ENCODE measurements at regions not wholly inside any gene's neighbourhood (a gene's known extent, or its start where the extent isn't known, plus 50 kb on each side); places are given as distances from the start of the nearest gene placed in this dataset.
"Not testable (repeated sequence)": the region's sequence is repeated elsewhere in the genome, so short reads cannot be mapped to it uniquely, and the experiment has no call there.

- DNase-seq (ENCODE audit: low read depth in 2 of 2) = no peak
These were observed 537.7 kb upstream of the PTBP2 start for GRCh38 chr1:96183928-96184327.

DNA sequence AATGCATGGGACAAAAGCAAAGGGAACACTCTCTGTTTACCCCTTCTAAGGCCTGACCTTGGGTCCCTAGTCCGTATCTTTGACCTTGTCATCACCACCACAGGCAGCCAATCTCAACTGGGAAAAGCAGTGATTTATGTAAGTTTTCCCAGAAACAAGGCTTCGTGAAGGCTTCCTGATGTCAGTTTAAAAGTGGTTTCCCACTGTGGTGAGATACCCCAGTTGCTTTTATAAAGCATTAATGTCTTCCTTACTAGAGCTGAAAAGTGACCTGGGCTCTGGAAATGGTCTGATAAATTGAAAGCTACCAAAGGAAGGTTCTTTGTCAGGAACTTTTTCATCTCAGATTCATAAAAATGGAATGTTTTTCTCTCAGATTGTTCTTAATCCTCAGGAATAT, 536.4 kb upstream of the PTBP2 start:
- no peak for DNase-seq (ENCODE audit: low read depth in 2 of 2)

GRCh38 chr1:96187020-96187419, 534.6 kb upstream of the PTBP2 start:
- no peak for DNase-seq (ENCODE audit: low read depth in 2 of 2)

DNA sequence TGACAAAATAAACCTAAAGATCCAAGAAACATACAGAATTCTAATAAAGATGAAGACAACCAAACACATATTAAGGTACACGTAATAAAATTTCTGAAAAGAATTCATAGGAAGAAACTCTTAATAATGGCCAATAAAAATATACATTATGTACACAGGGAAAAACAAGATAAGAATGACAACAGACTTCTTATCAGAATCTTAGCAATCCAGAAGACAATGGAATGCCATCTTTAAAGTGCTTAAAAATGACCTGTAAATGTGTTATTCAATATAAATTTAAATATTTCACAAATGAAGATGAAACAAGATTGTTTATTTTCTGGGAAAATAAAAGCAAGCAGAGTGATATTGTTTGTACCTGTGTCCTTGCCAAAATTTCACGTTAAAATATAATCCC, 530.4 kb upstream of the PTBP2 start:
- no peak for DNase-seq (ENCODE audit: low read depth in 2 of 2)

DNA sequence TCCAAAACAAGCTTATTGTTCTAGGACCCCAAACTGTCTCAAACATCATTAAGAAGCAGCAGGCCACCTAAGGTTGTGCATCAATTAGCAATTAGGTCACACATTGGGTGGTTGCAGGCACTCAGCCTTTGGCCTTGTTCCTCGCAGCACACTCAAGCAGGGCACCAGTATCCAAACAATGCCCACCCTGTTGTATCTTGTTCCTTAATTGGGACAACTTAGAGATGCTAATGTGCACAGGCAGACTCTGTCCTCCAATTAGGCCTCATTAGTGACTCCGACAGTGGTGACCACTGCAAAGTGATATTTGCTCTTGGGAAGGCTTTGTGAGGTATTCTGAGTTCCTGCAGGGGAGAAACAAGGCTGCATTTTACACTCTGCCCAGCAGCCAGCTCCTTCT, 515.1 kb upstream of the PTBP2 start:
- no peak for DNase-seq (ENCODE audit: low read depth in 2 of 2)

DNA sequence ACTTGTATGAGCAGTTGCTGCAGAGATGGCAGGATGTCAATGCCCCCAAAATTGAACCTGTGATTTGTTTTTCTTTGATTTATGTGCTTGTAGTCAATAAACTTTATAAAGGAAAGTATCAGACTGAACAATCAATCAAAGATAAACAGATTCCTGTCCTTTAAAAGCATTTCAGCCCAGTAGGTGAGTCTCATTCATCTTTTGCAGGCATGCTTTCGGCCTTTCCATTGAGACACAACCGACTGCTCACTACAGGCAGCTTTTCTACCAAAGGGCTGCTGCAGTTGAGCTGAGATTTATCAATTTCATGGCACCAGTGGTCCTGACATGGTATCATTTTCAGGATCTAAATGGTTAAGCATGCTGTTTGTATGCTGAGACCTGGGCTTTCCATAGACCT, 513.6 kb upstream of the PTBP2 start:
- DNase-seq (ENCODE audit: low read depth in 2 of 2) = no peak

DNA sequence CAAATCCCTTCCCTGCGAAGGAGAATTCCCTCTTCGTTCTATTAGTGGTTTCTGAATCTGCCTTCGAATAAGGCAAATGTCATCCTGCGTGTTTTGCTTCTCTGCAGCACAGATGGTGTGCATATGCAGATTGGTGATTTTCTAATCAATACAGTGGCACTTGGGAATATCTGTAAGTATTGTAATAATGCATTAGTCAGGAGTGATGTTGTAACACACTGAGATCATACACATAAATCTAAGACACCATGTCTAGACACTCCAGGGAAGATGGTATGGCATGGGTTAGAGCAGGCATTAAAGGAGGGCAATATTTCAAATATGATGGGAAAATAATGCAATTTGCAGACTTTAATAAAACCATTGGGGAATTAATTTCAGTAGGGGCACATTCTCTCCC, 513.2 kb upstream of the PTBP2 start:
- DNase-seq (ENCODE audit: low read depth in 2 of 2) = no peak

- no peak for DNase-seq (ENCODE audit: low read depth in 2 of 2)
These were observed 511.5 kb upstream of the PTBP2 start for GRCh38 chr1:96210054-96210453.

- DNase-seq (ENCODE audit: low read depth in 2 of 2) = no peak
These were observed 510.4 kb upstream of the PTBP2 start for GRCh38 chr1:96211202-96211601.

- no peak for DNase-seq (ENCODE audit: low read depth in 2 of 2)
These were observed 506.6 kb upstream of the PTBP2 start for GRCh38 chr1:96214982-96215381.

GRCh38 chr1:96220651-96221050, 500.9 kb upstream of the PTBP2 start:
- no peak for DNase-seq (ENCODE audit: low read depth in 2 of 2)

GRCh38 chr1:96222701-96223100, 498.9 kb upstream of the PTBP2 start:
- DNase-seq (ENCODE audit: low read depth in 2 of 2) = no peak

DNA sequence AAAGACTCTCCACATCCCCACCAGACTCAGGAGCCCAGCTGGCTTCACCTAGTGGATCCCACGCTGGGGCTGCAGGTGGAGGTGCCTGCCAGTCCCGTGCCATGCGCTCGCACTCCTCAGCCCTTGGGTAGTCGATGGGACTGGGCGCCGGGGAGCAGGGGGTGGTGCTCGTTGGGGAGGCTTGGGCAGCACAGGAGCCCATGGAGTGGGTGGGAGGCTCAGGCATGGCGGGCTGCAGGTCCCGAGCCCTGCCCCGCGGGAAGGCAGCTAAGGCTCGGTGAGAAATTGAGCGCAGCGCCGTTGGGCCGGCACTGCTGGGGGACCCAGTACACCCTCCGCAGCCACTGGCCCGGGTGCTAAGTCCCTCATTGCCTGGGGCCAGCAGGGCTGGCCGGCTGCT, 497.4 kb upstream of the PTBP2 start:
- DNase-seq (ENCODE audit: low read depth in 2 of 2) = not testable (repeated sequence)

GRCh38 chr1:96233422-96233821, 488.2 kb upstream of the PTBP2 start:
- DNase-seq (ENCODE audit: low read depth in 2 of 2) = no peak

DNA sequence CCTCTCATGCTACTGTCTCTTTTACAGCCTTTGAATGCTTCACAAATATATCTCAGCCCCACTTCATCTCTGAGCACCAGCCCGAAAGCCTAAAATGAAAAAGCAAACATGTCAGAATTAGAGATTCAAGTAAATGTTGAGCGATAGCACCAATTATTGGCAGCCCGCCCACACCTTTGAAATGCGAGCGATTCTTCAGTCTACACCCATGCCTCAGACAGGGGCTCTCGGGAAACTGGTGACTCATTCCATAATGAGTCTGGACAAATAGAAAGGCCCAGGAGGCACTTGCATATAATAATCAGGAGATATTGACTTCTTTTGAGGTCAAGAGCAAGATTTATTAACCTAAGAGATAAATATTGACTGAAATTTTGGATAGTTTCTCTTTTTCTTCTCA, 487.3 kb upstream of the PTBP2 start:
- DNase-seq (ENCODE audit: low read depth in 2 of 2) = no peak

DNA sequence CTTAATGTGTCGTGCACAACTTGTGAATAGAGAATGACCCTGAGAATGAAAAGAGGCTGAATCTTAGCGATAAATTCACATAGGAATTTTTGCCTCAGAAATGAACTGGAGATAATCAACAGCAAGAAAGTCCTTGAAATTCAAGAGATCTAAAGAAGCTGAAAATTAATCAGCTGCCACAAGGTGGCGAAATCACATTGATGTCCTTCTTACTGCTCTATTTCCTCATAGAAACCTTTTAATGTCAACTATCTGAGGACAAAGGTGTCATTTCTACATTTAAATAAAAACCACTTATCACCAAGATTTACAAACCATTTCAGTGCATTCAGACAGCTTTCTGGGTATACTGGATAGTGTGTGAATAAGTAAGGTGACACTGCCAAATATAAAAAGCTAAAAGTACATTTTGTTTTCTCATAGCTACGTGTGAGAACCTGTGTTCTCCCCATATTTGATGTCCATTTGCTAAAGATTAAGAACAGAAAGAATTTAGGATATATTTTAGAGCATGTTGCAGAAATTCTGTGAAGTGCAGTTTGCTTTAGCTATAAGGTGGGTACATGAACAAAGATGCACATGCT, 485.3 kb upstream of the PTBP2 start:
- DNase-seq (ENCODE audit: low read depth in 2 of 2) = no peak

DNA sequence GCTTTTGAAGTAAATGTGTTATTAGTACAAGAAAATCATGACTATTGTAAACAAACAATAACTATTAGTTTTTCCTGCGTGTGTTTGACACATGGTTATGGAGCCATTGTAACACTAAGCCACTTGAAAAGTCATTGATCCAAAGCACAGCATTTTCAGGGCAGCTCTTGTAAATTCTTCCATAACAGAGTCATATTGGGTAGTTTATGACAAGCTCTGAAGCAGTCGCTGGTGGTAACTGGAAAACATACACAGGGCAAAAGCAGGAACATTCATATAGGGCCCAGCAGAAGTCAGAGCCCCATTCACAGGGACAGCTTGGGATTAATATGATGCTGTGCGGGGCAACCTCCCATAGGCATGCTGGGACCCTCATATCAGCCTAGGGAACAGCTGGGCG, 483.2 kb upstream of the PTBP2 start:
- DNase-seq (ENCODE audit: low read depth in 2 of 2) = no peak

DNA sequence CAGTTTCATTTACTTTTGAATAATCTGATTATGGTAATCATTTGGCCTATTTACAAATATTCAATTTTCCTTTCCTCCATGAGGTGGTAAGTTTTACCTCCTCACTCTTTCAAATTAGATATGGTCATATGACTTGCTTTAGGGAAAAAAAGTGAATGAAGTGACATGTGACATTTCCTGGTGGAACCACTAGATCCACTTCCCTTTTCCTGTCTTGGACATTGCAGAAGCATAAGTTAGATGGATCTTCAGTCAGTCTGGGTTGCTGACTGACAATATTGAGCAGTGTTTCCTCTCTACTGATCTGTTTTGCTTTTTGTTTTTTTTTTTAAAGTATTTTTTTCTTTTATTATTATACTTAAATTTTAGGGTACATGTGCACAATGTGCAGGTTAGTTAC, 481.1 kb upstream of the PTBP2 start:
- DNase-seq (ENCODE audit: low read depth in 2 of 2) = no peak

DNA sequence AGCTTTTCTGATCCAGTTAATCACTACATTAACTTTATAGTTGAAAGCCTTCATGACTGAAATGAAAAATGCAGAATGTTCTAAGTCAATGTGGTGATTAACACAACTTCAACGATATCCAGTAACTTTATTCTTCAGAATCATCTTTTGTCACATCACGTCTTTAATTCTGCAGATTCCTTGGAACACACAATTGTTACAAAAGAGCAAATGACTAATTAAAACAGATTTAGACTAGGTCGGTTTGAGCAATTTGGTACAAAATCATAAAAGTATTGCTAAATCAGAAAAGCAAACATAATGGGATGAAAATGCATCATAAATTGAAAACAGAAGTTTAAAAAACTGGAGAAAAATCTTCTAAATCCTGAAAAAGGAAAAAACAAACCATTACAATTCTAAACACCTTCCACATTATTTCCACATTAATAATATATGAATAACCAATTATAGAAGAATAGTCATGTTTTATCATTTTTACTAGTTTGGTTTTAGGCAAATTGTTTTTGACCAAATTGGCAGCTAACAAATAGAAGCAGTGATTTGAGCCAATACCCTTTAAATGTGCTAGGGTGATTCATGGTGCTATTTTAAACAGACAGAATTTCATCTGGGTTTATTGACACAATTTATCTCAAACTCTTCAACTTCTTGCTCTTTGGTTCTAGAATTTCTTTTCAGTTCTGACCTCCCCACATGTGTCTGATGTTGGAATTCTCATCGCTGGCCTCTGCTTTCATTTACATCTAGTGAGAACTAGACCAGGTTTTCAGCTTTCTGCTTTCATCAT, 468.1 kb upstream of the PTBP2 start:
- DNase-seq (ENCODE audit: low read depth in 2 of 2) = no peak

GRCh38 chr1:96256130-96256790, 465.3 kb upstream of the PTBP2 start:
- DNase-seq (ENCODE audit: low read depth in 2 of 2) = no peak

DNA sequence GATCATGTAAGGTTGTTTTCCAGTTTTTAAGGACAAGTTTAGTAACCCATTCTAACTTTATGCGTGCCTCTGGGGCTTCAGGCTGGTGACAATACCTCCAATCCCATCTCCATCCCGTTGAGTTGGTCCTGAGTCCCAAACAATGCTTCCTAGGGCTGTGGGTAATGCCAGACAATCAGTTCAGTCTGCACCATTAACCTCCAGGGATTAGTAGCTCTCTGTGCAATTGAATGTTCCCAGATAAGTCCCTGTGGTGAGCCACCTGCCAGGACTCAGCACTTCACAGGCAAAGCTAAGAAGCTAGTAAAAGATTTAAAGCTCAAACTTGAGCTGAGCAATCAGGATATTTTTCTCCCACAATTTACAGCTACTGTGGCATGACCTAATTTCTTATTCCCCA, 462.2 kb upstream of the PTBP2 start:
- DNase-seq (ENCODE audit: low read depth in 2 of 2) = no peak

GRCh38 chr1:96281491-96281890, 440.1 kb upstream of the PTBP2 start:
- DNase-seq (ENCODE audit: low read depth in 2 of 2) = no peak

- no peak for DNase-seq (ENCODE audit: low read depth in 2 of 2)
These were observed 431.6 kb upstream of the PTBP2 start for GRCh38 chr1:96290033-96290432.

Data from stimulated activated CD4-positive, alpha-beta T cell treated with anti-CD3 and anti-CD28 coated beads, Interleukin-15, amount 100 ng/mL, for 48 hours (primary cell).